HG03135 (cell line): ENCODE measurements at regions not wholly inside any gene's neighbourhood (a gene's known extent, or its start where the extent isn't known, plus 50 kb on each side); places are given as distances from the start of the nearest gene placed in this dataset.

Experiments
- ATAC-seq: cut with Tn5 transposase; IDR thresholded peaks from one replicate; pipeline ENCODE4 v1.9.1; 2021; ENCODE audit warnings: mild to moderate bottlenecking, moderate library complexity; ENCODE audit not compliant: unreplicated experiment

DNA sequence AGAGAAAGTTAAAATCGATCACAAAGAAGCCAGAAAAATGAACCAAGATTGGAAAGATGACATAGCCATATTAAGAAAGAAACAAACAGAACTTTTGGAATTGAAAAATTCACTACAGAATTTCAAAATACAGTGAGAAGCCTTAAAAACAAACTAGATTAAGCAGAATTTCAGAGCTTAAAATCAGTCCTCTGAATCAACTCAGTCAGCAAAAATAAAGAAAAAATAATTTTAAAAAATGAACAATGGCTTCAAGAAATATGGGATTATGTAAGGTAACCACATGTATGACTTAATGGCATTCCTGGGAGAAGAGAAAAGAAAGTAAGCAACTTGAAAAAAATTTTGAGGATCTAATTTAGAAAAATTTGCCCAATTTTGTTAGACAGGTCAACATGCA is 696.2 kb downstream of the TSN start:
- ATAC-seq: no peak

DNA sequence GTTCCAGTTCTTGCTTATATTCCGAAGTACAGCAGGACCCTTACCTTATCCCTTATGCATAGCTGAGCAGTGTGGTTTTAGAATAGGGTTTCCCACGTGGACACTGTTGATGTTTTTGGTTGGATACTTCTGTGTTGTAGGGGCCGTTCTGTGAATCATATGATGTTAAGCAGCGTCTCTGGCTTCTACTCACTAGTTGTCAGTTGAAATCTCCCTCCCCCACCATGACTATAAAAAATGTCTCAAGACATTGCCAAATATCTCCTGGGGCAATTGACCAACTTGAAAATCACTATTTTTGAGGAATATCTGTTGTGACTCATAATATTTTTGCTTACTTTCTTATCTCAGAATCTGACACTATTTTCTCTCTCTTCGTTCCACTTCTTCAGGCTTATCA is 713.7 kb downstream of the TSN start:
- ATAC-seq: no peak

DNA sequence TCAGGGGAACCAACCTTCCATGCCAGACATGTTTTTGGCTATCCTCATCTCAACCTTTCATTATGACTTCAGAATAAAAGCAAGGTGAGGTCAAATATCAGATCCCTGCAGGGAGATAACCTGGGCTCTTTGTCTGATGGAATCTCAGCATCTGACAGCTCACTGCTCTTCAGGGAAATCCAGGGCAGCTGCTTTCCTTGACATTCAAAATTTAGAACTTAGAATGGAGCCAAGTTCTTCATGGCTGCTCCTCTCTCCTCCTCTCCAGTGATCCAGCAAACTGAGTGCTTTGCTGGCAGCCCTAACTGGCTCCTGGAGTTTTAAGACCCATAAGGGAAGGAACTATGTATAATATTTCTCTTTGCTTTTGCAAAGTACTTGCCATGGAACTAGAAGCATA is 716.3 kb downstream of the TSN start:
- no peak for ATAC-seq

DNA sequence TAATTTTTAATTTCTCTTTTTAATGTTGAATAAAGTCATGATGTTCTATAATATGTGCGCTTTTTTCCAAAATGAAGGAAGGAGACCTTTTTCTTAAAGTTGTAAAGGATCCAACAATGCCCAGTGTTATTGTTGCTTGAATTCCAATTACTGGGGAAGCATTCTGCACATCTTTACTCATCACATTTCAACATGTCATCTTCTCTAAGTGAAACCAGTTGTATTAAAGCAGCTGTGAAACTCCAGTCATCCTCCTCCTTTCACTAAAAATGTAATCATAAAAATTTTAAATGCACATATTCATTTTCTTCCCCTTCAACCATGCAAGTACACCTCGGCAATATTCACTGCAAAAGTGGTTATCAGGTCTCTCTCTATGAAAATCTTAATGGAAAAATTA is 722.7 kb downstream of the TSN start:
- ATAC-seq: no peak

DNA sequence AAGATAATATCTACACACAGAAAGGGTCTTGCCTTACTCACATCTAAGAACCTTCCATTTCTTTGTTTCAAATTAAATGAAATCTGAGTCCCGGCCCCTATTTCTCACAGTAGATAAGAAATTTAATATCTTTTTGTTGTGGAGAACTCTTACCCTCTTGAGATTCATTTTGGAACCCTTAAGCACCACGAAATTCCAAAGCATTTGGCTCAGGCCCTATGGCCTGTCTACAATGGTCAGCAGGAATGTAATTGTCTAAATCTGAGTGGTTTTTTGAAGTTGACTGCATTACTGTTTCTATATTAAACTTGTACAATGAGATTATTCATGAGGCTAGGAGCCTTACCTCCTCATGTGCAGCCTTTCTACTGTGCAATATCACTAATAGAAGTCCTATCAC is 723.3 kb downstream of the TSN start:
- ATAC-seq: no peak

DNA sequence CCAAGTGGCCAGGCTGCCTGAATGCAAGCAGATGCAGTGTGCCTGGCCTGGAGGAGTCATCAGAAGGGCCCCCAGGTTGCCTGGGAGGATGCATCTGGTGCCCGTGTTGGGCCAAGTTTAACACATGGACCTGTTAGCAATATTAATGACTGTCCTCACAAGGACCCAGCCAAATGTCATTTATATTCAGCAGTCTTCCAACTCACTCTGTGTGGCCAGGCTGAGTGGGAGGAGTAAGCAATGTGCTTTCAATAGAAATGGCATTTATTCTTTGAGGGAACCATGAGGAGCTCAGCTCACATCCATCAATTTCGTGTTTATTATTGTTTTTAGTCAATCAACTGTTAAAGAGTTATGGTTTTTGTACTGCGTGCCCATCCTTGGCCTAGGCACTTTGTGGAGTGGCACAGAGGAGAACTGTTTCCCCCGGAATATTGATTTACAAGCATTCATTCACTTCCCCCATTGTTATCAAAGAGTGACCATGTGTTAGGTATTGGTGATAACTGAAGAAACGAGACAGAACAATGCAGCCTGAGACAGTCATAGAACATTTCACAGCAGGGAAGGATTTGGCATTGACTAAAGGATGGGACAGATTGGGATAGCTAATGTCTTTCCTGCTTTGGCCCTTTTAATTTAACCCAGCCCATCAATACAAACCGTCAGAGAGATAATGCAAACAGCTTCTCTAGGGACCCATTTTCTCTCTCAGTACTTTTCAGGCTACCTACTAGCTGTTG is 725.2 kb downstream of the TSN start:
- no peak for ATAC-seq

DNA sequence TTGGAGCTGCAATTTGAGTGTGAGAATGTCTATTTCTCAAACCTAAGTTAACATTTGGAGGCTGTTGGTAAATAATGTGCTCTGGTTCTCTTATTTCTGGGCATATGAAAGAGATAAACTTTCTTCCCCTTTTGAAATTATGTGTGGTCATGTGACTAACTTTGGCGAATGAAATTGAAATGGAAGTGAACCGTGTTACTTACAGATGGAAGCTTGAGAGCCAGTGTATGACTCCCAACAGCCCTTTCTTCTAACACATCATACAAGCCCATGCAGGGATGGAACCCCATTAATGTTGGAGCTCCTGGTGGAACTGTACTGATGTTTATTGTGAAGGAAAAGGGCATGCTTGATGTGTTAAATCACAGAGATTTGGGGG is 725.8 kb downstream of the TSN start:
- ATAC-seq: no peak

DNA sequence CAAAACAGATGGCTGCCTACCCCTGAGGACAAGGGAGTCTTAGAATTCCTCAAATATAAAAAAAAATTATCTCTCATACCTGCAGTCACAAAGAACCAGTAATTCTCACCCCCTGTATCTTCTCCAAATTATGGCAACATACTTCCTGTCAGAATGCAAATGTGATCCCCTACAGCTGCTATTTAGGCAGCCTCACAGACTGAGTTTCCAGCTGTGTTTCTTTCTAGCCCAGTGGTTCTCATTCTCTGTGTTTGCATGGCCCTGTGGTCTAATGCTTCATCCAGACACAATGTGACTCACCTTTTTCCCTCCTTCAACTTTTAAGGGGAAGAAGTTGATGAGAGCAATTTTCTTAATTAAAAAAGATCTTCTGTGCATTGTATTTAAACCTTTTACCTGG is 726.3 kb downstream of the TSN start:
- no peak for ATAC-seq

DNA sequence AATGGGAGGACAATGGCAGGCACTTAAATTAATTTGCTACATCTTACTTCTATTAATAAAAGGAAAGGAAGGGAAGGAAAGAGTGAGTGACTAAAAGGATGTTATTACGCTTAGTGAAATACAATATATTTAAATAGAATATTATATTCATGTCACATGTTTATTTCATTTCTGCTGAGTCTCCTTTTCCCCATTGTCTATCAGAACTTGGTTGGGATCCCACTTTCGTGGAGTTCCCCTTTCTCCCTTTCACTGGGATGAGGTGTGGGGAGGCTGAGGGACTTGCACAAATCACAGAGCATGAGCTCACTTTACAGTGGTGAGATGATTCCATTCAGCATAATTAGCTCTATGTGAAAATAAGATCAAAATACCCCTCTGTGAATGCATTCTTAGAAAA is 730.6 kb downstream of the TSN start:
- no peak for ATAC-seq

DNA sequence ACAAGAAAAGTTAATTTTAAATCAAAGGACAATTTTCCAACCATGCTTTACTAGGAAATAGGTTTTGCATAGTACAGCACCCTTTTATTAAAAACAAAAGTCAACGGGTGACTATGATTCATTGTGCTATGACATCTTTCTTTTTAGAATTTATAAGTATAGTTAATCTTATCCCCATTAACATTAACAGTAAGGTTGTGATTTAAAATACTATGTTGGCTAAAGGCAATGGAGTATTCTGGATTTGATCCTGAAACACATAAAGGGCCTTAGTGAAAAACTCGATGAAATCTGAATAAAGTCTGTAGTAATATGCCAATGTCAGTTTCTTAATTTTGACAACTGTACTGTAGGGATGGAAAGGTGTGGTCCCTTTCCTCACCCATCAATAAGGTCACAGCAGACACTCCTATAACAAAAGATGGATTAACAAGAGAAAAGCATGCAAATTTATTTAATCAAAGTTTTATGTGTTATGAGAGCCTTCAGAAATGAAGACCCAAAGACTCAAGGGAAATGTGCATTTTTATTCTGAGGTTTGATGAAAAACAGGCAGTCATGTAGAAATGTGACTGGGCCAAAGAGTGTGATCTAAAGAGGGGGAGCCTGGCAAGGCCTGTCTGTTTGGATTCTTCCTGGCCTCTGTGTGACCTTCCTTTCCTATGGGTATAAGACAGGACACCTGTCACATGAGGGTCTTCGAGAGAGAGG is 731.4 kb downstream of the TSN start:
- no peak for ATAC-seq

DNA sequence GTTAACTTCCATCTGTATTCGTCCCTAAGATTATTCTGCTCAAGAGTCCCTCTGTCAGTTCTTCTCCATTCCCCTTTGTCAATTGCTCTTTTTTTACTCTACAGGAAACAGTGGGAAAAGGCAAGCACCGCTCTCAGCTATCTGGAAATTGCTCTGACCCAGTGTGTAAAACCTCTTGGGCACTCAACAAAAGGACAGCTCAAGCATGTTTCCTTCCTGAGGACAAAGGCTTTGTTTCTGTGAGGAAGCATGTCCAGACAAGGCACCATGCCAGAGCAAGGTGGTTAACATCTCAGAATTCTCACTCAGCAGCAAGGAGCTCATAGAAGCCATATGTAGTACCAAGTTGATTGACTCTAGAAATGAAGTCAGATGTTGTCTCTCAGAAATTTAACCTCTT is 735.6 kb downstream of the TSN start:
- no peak for ATAC-seq

DNA sequence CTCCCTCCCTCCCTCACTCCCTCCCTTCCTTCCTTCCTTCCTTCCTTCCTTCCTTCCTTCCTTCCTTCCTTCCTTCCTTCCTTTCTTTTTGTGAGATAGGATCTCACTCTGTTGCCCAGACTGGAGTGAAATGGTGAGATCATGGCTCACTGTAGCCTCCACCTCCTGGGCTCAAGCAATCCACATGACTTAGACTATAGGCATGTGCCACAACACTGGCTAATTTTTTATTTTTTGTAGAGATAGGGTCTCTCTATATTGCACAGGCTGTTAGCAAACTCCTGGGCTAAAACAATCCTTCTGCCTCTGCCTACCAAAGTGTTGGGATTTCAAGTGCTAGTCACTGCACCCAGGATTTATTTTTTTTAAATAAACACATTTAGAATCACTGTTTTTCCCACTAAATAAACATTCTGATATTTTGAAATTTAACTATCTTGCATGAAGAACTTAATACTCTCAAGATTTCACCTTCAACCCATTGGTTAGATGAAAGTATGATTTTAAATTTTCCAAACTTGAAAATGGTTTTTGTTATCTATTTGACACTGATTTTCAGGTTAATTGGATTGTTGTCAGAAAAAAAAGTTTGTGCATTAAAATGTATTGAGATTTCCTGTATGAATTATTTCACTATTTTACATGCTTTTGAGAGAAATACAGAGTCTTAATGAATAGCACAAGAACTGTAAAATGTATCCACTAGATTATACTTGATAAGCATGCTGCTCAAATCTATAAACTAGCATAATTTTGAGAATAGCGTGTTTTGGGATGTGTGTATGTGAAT is 745.1 kb downstream of the TSN start:
- no peak for ATAC-seq

DNA sequence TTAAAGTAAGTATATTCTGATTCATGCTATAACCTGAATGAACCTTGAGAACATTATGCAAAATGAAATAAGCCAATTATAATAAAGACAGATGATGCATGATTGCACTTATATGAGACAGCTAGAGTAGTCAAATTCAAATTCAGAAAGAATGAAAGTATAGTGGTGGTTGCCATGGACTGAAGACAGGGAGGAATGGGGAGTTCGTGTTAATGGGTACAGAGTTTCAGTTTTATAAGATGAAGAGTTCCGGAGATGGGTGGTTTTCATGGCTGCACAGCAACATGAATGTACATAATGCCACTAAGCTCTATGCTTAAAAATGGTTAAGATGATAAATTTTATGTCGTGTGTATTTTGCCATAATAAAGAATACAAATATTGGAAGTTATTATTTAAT is 751.2 kb downstream of the TSN start:
- no peak for ATAC-seq

DNA sequence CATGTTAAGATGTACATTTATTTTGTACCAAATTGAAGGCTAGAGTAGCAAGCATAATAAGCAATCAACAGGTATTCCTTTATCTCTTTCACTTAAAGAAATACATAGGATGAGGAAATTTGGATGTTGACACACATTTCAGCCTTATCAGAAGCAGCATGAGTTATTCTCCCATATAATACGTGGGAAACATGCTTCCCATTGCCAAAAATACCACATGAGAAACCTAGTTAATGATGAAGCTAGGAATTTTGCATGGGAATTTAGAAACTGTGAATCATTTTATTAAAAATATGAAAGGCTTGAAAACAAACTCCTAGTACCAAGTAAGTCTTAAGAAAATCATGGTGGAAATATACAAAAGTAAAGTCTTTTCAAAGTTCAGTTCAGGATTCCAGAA is 751.8 kb downstream of the TSN start:
- no peak for ATAC-seq

DNA sequence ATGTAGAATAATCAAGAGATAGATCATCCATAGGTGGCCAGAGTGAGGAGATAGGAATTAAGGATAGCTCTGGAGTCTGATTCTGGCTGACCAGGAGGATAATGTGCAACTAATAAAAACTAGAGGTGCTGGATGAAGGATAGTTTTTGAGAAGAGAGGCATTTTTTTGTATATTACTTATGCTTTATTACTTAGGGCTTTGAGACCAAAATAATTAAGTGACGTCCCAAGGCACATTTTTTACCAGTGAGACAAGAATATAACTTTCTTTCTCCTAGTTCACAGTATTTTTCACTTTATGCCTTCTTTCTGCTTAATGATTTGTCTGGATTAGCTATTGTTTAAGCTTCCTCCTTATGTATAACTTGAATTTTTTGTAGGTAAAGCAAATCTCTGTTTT is 756.6 kb downstream of the TSN start:
- ATAC-seq: no peak

DNA sequence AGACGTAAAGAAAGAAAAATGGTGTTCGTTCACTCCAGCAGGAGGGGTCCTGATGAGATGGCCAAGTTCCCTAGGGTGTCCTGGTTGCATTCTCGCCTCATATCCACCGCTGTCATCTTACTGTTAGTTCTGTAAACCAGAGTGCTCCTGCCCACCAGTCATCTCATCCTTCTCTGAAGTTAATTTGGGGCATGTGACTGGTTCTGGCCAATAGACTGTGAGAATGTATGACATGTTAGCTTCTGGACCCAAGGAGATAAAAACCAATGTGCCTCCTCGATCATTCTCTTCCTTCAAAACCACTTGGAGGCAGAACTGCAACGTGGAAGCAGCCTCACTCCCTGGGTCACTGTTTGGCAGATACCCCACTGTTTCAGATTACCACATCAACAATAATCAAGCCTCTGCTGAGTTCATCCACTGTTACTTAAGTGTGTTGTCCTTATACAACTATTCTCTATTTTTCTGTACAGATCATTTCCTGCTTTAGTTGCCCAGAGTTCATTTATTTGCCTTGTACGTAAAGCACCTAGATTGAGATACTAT is 759.1 kb downstream of the TSN start:
- no peak for ATAC-seq

DNA sequence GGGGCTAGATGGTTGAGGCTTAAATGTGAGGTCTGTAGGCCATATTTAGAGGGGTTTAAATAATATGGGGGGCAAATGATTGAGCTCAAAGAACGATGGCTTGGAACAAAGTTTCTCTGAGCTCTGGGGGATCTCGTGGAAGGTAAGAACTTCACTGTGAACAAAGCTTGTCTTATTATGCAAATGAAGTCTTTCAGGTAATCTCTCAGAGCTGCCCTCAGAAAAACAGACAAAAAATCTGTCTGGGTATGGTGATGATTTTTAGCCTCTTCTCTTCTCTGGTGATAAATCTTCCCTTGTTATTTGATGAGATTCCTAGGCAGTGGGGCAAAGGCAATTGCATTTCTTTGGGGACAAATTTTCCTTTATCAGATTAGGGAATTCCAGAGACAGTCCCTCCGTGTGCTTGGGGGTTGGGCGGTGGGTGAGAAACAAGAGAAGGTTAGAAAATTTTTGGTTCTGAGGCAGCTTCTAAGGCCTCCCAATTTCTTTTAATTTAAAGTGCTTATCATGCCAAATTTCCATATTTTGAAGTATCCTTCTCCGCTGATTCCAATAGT is 760.4 kb downstream of the TSN start:
- no peak for ATAC-seq

DNA sequence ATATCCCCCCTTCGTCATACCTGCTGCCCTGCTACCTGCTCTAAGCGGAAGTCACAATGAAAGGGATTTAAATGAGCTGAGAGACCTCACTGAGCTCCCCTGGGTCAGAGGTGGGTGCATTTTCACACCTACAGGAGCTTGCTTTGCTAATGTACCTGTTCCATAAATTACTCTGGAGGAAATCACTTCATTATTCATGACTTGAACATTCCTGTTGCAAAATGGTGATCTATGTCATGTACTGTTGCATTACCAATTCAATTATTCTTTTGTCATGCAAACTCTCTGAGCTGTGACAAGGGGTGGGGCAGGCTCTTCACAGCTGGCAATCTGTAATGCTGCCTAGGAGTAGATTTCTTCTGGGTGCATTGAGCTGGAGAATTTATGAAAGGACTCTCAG is 761.3 kb downstream of the TSN start:
- ATAC-seq: no peak

DNA sequence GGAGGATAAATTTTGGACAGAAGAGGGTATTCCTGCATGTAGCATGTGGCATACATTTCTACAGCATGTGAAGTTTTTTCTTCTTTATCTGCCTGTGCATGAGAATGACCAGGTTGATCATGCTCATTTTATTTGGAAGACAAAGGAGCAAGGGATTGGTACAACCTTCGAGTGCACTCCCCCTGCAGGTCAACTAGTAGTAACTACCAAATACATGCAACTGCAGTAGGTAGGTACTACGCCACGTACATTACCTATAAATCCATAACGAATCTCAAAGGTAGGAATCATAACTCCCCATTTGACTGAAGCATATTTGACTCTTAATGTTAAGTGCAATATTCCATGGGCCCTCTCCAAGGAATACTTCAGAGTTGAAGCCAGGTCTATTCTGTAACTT is 763.9 kb downstream of the TSN start:
- no peak for ATAC-seq

DNA sequence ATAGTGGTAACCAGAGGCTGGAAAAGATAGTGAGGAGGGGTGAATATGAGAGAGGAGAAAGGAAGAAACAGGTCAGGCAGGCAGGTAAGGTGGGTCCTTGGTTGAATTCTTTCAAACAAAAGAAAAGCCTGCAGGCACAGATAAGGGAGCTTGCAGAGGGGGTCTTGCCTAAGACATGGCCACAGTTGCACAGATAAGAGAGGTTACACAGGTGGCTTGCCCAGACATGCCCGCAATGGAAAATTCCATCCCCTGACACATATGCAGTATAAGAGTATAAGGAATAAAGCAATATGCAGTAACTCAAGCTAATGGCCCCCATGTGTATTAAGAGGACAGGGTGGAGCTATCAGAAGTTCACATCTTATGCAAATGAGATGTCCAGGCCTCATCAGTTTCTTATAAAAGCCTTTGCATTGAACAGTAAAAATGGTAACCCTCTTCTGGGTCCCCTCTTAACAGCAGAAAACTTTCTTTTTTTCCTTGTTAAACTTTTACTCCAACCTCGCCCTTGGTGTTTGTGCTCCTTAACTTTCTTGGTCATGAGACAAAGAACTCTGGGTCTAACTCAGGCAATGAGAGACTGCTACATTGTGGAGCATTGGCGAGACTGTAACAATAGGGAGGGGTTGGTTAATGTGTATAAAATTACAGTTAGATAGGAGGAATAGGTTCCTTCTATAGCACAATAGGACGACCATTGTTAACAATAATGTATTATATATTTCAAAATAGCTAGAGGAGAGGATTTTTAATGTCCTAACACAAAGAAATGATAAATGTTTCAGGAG is 764.6 kb downstream of the TSN start:
- no peak for ATAC-seq

DNA sequence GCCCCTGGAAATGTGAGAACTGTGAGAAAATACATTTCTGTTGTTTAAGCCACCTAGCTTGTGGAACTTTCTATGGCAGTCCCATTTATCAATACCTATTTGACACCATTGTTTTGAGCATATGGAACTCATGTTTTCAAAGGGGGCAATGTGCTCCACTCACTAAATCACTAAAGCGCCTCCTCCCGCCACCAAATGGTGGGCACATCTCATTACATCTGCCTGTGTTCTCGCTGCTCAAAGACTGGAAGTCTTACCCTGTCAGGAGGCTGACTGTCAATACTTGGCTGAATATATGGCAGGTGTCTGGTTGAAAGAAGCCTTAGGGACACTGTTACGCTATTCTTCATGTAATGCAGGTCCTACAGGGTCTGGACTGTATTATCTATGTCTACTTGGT is 767.7 kb downstream of the TSN start:
- no peak for ATAC-seq
